NCI-H82 (cell line): ENCODE measurements at regions not wholly inside any gene's neighbourhood (a gene's known extent, or its start where the extent isn't known, plus 50 kb on each side); places are given as distances from the start of the nearest gene placed in this dataset.

Experiments
- DNase-seq: peaks from one replicate; lab custom pipeline; 2025; lab: John Stamatoyannopoulos, UW

- no peak for DNase-seq
Measured at GRCh38 chr16:51592001-51592501, 441.0 kb upstream of the SALL1 start.

- no peak for DNase-seq
Measured at GRCh38 chr16:51591480-51591879, 440.4 kb upstream of the SALL1 start.

GRCh38 chr16:51579652-51580360, 428.7 kb upstream of the SALL1 start:
- DNase-seq = no peak

GRCh38 chr16:51577621-51578303, 426.7 kb upstream of the SALL1 start:
- peak; percentile 3 for DNase-seq

GRCh38 chr16:51576498-51577195, 425.6 kb upstream of the SALL1 start:
- no peak for DNase-seq

- no peak for DNase-seq
Measured at GRCh38 chr16:51573191-51573590, 422.1 kb upstream of the SALL1 start.

GRCh38 chr16:51569203-51569931, 418.3 kb upstream of the SALL1 start:
- DNase-seq = no peak

GRCh38 chr16:51567911-51568310, 416.8 kb upstream of the SALL1 start:
- no peak for DNase-seq

- no peak for DNase-seq
Measured at GRCh38 chr16:51565184-51565583, 414.1 kb upstream of the SALL1 start.

GRCh38 chr16:51562891-51563290, 411.8 kb upstream of the SALL1 start:
- no peak for DNase-seq

GRCh38 chr16:51559901-51560300, 408.8 kb upstream of the SALL1 start:
- DNase-seq = no peak

GRCh38 chr16:51557670-51558069, 406.6 kb upstream of the SALL1 start:
- DNase-seq = no peak

GRCh38 chr16:51556694-51557340, 405.7 kb upstream of the SALL1 start:
- DNase-seq = no peak

GRCh38 chr16:51553910-51554309, 402.8 kb upstream of the SALL1 start:
- DNase-seq = no peak

- no peak for DNase-seq
Measured at GRCh38 chr16:51553314-51553713, 402.2 kb upstream of the SALL1 start.

GRCh38 chr16:51550800-51551347, 399.8 kb upstream of the SALL1 start:
- peak; percentile 34 for DNase-seq

GRCh38 chr16:51549836-51550235, 398.8 kb upstream of the SALL1 start:
- no peak for DNase-seq

- DNase-seq = no peak
Measured at GRCh38 chr16:51545951-51546350, 394.9 kb upstream of the SALL1 start.

GRCh38 chr16:51544851-51545467, 393.9 kb upstream of the SALL1 start:
- no peak for DNase-seq

GRCh38 chr16:51543971-51544370, 392.9 kb upstream of the SALL1 start:
- DNase-seq = no peak
